Thyroid gland (tissue), 4 donors: ENCODE measurements at regions not wholly inside any gene's neighbourhood (a gene's known extent, or its start where the extent isn't known, plus 50 kb on each side); places are given as distances from the start of the nearest gene placed in this dataset.

Experiments used
- POLR2A ChIP-seq, 2 donors: fragments of 450-650 bp; IDR thresholded peaks; one replicate each; pipeline ENCODE4 v1.6.1; 2017; ENCODE audit warnings: antibody characterized with exemption in 2 of 2, mild to moderate bottlenecking in 2 of 2, moderate library complexity in 1 of 2
- TF ChIP-seq, protein P1 (sequence below), 6 experiments: fragments of 200-600 bp in 3 of 6; fragments of 450-650 bp in 3 of 6; sonication (generic) in 3 of 6; IDR thresholded peaks; one replicate each; pipeline ENCODE4 v1.5.1; 2016 to 2019; ENCODE audit warnings: antibody characterized with exemption in 6 of 6, mild to moderate bottlenecking in 2 of 6, inconsistent platforms in 1 of 6, moderate library complexity in 1 of 6

DNA sequence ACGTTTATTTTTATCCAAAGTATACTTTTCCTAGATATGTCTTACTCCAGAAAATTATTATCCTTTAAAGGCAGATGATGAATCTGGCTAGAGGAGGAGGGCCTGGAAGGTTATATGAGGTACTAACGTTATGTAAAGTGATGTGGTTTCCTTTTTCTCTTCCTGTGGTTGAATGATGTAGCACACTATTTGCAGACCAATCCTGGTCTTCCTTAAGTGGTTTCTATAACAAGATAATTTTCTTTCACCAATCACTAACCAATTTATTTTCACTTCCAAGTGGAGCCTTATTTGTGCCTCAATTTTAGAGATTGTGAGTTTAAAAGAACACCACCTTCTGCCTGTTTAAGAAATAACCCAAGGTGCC is 154.6 kb upstream of the SOX4 start:
- TF ChIP-seq, protein P1, sequence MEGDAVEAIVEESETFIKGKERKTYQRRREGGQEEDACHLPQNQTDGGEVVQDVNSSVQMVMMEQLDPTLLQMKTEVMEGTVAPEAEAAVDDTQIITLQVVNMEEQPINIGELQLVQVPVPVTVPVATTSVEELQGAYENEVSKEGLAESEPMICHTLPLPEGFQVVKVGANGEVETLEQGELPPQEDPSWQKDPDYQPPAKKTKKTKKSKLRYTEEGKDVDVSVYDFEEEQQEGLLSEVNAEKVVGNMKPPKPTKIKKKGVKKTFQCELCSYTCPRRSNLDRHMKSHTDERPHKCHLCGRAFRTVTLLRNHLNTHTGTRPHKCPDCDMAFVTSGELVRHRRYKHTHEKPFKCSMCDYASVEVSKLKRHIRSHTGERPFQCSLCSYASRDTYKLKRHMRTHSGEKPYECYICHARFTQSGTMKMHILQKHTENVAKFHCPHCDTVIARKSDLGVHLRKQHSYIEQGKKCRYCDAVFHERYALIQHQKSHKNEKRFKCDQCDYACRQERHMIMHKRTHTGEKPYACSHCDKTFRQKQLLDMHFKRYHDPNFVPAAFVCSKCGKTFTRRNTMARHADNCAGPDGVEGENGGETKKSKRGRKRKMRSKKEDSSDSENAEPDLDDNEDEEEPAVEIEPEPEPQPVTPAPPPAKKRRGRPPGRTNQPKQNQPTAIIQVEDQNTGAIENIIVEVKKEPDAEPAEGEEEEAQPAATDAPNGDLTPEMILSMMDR (IDR thresholded peaks at IDR 0.05): no peak
- no peak for TF ChIP-seq POLR2A (IDR thresholded peaks at IDR 0.05)
